ACC112 (cell line): ENCODE measurements at regions not wholly inside any gene's neighbourhood (a gene's known extent, or its start where the extent isn't known, plus 50 kb on each side); places are given as distances from the start of the nearest gene placed in this dataset.

Experiments used
- H2AFZ ChIP-seq: fragments of 200-600 bp; sonication (generic); one replicate; pipeline ENCODE4 v1.6.0; 2017; ENCODE audit warnings: antibody characterized with exemption, low read length; ENCODE audit not compliant: unreplicated experiment
- H3K27ac ChIP-seq: fragments of 200-600 bp; sonication (generic); 2 replicates; pipeline ENCODE4 v1.5.1; 2014; ENCODE audit warnings: low read depth, mild to moderate bottlenecking, antibody characterized with exemption, low read length, moderate library complexity
- H3K27me3 ChIP-seq: fragments of 200-600 bp; sonication (generic); 2 replicates; pipeline ENCODE4 v1.6.1; 2014; ENCODE audit warnings: mild to moderate bottlenecking, antibody characterized with exemption, low read length, moderate library complexity, mixed read lengths; ENCODE audit not compliant: insufficient read depth
- H3K36me3 ChIP-seq: fragments of 200-600 bp; sonication (generic); 2 replicates; pipeline ENCODE4 v1.6.1; 2016; ENCODE audit warnings: mild to moderate bottlenecking, antibody characterized with exemption, low read length, moderate library complexity, mixed read lengths; ENCODE audit not compliant: insufficient read depth
- H3K4me1 ChIP-seq: fragments of 200-600 bp; sonication (generic); one replicate; pipeline ENCODE4 v1.6.1; 2016; ENCODE audit warnings: low read length, mixed read lengths; ENCODE audit not compliant: insufficient read depth, unreplicated experiment, control insufficient read depth
- H3K4me3 ChIP-seq: fragments of 200-600 bp; sonication (generic); 2 replicates; pipeline ENCODE4 v1.5.1; 2014; ENCODE audit warnings: mild to moderate bottlenecking, low read depth, low read length
- H3K79me2 ChIP-seq: fragments of 200-600 bp; sonication (generic); one replicate; pipeline ENCODE4 v1.6.0; 2016; ENCODE audit warnings: low read length; ENCODE audit not compliant: control insufficient read depth, unreplicated experiment, insufficient read depth

DNA sequence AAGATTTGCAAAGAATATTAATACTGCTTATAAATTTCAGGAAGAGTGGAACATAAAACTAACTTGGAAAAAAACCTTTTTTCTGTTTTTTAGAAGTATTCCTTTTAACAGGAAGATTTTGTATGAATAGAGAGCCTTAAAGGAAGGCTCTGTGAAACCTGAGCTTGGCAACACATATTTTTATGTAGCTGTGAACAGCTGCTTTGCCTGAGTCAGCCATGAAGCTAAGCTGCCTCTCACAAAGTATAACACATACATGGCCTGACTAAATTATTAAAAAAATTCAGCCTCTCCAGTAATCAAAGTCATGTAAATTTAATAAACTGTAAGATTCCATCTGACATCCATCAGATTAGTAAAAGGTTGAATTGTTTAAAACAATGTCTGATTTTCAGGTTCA lies 547.5 kb downstream of the ELAVL2 start:
- Histone ChIP-seq H3K79me2 (no peaks in the 10 kb centered on the region), H3K36me3 (no peaks in the 10 kb centered on the region), H3K27ac (no peak overlapping the region), H3K4me1 (no peaks in the 10 kb centered on the region), H2AFZ (no peak overlapping the region), H3K4me3 (no peak overlapping the region), H3K27me3 (no peaks in the 10 kb centered on the region)

DNA sequence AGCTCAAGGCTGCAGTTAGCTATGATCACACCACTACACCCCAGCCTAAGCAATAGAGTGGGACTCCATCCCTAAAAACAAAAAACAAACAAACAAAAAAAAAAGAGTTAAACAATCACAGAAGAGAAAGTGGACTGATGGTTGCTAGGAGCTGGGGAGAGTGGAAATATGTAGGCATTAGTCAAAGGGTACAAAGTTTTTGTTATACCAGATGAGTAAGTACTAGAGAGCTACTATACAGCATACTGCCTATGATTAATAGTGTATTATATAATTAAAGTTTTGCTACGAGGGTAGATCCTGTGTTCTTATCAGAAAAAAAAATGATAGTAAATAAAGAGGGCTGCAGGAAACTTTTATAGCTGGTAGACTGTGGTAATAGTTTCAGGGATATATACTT lies 538.6 kb downstream of the ELAVL2 start:
- Histone ChIP-seq H3K4me1 (no peaks in the 10 kb centered on the region), H2AFZ (no peak overlapping the region), H3K4me3 (no peak overlapping the region), H3K79me2 (no peaks in the 10 kb centered on the region), H3K36me3 (no peaks in the 10 kb centered on the region), H3K27me3 (no peaks in the 10 kb centered on the region; the same call in 1 of the 2 replicates), H3K27ac (no peak overlapping the region)

DNA sequence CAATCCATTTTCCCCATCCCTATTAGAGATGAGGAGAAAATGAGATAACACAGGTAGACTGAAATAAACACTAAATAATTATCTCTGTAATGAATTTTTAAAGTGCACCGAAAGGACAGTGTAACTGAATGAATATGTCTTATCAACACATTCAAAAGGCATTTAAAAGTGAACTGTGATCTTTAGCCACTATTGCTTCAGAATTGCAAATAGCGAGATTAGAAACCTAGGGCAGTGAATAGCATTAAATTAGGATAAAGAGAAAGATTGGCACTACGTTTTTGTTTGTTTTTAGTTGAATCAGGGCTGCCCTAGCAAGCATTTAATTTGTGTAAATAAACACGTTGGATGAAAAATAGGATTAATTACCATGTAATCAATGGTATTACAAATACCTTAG lies 537.5 kb downstream of the ELAVL2 start:
- Histone ChIP-seq H3K27ac (no peak overlapping the region), H3K36me3 (no peaks in the 10 kb centered on the region), H3K27me3 (no peaks in the 10 kb centered on the region; the same call in 1 of the 2 replicates), H3K79me2 (no peaks in the 10 kb centered on the region), H3K4me3 (no peak overlapping the region), H3K4me1 (no peaks in the 10 kb centered on the region), H2AFZ (no peak overlapping the region)

DNA sequence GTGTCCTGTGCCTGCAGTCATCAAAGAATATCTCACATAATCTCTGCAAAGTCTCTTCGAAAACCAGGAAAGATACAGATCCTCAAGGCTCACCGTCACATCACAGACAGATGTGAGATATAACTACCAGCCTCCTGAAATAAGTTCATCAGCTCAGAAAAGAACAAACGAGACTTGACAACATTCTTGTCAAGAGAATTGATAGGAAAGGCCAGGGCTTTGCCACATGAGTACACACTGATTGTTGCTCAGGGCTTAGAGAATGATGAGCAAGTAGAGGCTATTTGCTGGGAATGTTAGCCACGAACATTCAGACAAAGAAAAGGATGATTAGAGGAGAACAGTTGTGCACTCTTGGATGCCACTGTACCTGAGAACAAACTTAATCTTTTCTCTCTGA lies 535.1 kb downstream of the ELAVL2 start:
- H3K36me3 ChIP-seq = no peaks in the 10 kb centered on the region
- H3K79me2 ChIP-seq = no peaks in the 10 kb centered on the region
- H3K27ac ChIP-seq = no peak overlapping the region
- no peak overlapping the region for H3K4me3 ChIP-seq
- H3K27me3 ChIP-seq = no peaks in the 10 kb centered on the region; the same call in 1 of the 2 replicates
- no peak overlapping the region for H2AFZ ChIP-seq
- H3K4me1 ChIP-seq = no peaks in the 10 kb centered on the region

DNA sequence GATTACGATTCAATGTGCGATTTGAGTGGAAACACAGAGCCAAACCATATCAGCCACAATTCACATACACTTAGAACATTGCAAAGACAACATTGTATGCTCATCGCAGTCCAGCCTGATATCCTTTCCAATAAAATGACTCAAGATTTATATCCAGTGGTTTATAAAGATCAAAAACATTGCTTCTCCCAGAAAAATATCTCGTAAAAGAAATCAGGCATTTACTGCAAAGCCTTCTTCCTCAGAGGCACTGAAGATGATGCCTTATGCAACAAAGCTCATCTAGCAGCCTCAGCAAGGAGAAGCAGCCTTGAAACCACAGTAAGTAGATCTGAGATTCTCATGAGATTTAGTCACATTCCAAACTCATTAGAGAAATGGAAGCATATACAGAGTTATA lies 523.8 kb downstream of the ELAVL2 start:
- no peaks in the 10 kb centered on the region for H3K4me1 ChIP-seq
- H3K79me2 ChIP-seq = no peaks in the 10 kb centered on the region
- H3K36me3 ChIP-seq = no peaks in the 10 kb centered on the region
- no peak overlapping the region for H2AFZ ChIP-seq
- no peak overlapping the region for H3K4me3 ChIP-seq
- no peak overlapping the region for H3K27ac ChIP-seq
- H3K27me3 ChIP-seq = no peaks in the 10 kb centered on the region

DNA sequence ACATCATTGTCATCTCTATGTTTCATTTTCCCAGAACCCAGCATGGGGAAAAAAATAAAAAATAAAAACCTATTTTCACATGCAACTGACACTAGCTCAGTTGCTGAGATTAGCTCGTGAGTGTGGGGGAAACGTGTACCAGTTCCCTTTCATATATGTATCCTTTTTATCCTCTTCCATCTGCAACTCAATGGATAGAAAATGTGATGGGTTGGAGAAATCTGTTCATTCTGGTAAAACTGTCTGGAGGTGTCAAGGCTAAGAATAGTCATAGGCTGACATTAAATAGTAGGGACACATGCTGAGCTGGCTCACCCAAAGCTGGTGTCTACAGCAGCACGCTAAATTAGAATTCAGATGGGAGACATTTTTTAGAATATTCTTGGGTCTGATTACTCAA lies 519.3 kb downstream of the ELAVL2 start:
- no peaks in the 10 kb centered on the region for H3K36me3 ChIP-seq
- no peaks in the 10 kb centered on the region for H3K27me3 ChIP-seq
- no peaks in the 10 kb centered on the region for H3K79me2 ChIP-seq
- H3K4me1 ChIP-seq = no peaks in the 10 kb centered on the region
- H2AFZ ChIP-seq = no peak overlapping the region
- H3K27ac ChIP-seq = no peak overlapping the region
- no peak overlapping the region for H3K4me3 ChIP-seq

DNA sequence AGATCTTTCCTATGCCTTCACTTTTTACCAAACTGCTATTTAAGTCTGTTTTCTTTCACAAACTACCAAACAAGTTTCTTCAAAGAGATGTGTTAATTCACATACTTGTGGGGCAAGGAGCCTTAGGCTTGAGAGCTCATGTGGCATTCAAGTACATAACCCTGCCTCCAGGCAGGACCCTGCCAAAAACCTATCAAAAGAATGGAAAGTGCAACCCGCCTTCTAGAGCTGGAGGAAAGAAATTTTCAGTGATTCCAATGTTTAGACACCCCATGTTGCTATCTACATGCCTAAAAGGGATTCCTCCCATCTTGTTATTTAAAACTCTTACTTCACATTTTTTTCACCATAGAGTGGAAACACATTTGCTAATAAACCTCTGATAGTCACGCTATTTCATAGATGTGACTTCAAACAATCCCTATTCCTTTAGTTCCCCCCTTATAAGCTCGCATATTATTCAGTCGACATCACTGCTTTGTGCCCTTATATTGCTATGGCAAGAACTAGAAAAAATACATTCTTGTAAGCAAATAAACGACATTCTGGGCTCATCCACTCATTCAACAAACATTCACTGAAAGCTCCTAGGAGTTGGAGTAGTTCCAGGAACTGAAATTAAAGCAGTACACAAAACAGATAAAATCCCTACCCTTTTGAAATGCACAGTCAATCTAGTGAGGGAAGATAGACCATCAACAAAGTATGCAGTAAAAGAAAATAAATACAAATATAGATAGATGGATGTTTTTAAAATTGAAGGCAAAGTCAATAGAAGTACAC lies 518.1 kb downstream of the ELAVL2 start:
- no peaks in the 10 kb centered on the region for H3K79me2 ChIP-seq
- H3K4me1 ChIP-seq = no peaks in the 10 kb centered on the region
- H3K36me3 ChIP-seq = no peaks in the 10 kb centered on the region
- no peak overlapping the region for H3K4me3 ChIP-seq
- no peak overlapping the region for H2AFZ ChIP-seq
- H3K27me3 ChIP-seq = no peaks in the 10 kb centered on the region
- no peak overlapping the region for H3K27ac ChIP-seq

DNA sequence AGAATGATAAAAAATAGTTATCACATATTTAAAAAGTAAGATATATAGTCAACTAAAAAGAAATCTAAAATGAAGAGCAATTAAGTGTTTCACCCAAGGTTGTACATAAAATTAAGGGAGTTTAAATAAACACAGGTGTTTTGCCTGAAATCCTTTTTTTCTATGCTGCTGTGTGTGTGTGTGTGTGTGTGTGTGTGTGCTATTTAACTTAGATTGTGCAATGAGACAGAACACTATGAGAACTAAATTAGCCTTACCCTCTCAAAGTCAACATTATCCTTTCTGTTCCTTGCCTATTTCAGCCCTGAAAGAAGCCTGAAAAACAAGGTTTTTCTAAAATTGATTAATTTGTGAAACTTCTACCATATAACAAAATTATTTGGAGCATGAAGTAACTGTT lies 516.2 kb downstream of the ELAVL2 start:
- no peaks in the 10 kb centered on the region for H3K4me1 ChIP-seq
- H2AFZ ChIP-seq = no peak overlapping the region
- H3K4me3 ChIP-seq = no peak overlapping the region
- no peaks in the 10 kb centered on the region for H3K36me3 ChIP-seq
- no peaks in the 10 kb centered on the region for H3K27me3 ChIP-seq
- H3K27ac ChIP-seq = no peak overlapping the region
- no peaks in the 10 kb centered on the region for H3K79me2 ChIP-seq

DNA sequence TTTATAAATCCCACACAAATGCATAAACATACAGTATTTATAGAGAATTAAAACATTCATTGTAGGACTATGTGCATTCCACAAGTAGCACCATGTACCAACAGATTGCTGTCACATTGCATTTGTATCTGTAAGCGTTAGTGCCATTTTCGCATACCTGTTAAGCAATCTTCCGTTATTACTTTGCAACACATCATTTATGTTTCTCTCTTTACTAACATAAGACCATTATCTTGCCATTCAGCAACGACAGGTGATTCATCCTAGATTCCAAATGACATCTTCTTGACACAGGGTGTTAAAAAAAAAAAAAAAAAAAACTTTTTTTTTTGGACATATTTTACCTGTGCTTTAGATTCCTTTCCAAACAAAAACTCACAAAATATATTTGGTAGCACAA lies 511.8 kb downstream of the ELAVL2 start:
- no peaks in the 10 kb centered on the region for H3K36me3 ChIP-seq
- no peaks in the 10 kb centered on the region for H3K4me1 ChIP-seq
- no peaks in the 10 kb centered on the region for H3K79me2 ChIP-seq
- H3K27me3 ChIP-seq = no peaks in the 10 kb centered on the region
- no peak overlapping the region for H2AFZ ChIP-seq
- no peak overlapping the region for H3K4me3 ChIP-seq
- no peak overlapping the region for H3K27ac ChIP-seq

DNA sequence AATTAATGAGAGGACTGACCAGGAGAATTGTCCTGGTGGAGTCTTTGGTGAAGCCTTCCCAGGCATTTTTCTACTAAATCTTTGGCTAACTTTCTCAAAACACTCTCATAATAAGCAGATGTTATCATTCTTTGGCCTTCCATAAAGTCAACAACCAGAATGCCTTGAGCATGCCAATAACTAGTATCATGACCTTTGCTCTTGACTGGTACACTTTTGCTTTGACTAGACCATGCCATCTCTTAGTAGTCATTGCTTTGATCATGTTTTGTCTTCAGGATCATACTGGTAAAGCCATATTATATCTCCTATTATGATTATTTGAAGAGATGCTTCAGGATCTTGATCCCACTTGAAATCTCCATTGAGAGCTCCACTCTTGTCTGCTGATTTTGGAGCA lies 506.9 kb downstream of the ELAVL2 start:
- no peaks in the 10 kb centered on the region for H3K4me1 ChIP-seq
- no peaks in the 10 kb centered on the region for H3K36me3 ChIP-seq
- H3K27ac ChIP-seq = no peak overlapping the region
- no peaks in the 10 kb centered on the region for H3K27me3 ChIP-seq
- H2AFZ ChIP-seq = no peak overlapping the region
- H3K79me2 ChIP-seq = no peaks in the 10 kb centered on the region
- no peak overlapping the region for H3K4me3 ChIP-seq

DNA sequence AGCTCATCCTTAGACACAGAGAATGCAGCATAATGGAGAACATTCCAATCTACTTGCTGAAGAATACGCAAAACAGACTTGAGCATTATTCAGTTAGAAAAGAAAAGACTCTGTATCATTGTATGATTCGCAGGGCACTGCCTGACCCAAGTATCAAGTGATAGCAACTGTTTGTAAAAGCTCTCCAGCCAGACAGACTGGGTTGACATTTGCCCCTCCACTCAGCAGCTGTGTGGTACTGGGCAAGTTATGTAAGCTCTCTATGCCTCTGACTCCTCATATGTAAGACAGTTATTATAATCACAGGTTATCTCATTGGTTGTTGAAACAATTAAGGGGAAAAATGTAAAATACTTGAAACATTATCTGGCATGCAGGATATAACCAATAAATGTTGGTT lies 505.0 kb downstream of the ELAVL2 start:
- Histone ChIP-seq H3K4me3 (no peak overlapping the region), H3K27ac (no peak overlapping the region), H2AFZ (no peak overlapping the region), H3K27me3 (no peaks in the 10 kb centered on the region), H3K4me1 (no peaks in the 10 kb centered on the region), H3K79me2 (no peaks in the 10 kb centered on the region), H3K36me3 (no peaks in the 10 kb centered on the region)
